H9 (cell line): ENCODE measurements at regions not wholly inside any gene's neighbourhood (a gene's known extent, or its start where the extent isn't known, plus 50 kb on each side); places are given as distances from the start of the nearest gene placed in this dataset.

Experiments used
- DNase-seq: peaks from one replicate; pipeline ENCODE4 v3.0.0-alpha.2; 2017
- H2AFZ ChIP-seq: one replicate; pipeline ENCODE4 v1.6.1; 2013; ENCODE audit warnings: mild to moderate bottlenecking, low read length, control low read depth, moderate library complexity
- H2AK5ac ChIP-seq: 2 replicates; pipeline ENCODE4 v1.6.1; 2013; ENCODE audit warnings: low read length, control low read depth, mixed read lengths; ENCODE audit not compliant: insufficient read length
- H2BK120ac ChIP-seq: one replicate; pipeline ENCODE4 v1.6.1; 2013; ENCODE audit warnings: low read depth, mild to moderate bottlenecking, low read length, control low read depth, inconsistent platforms; ENCODE audit not compliant: poor library complexity, severe bottlenecking
- H2BK12ac ChIP-seq: 2 replicates; pipeline ENCODE4 v1.6.1; 2013; ENCODE audit warnings: low read length, control low read depth, mixed read lengths, low read depth; ENCODE audit not compliant: insufficient read length
- H2BK15ac ChIP-seq: 2 replicates; pipeline ENCODE4 v1.6.1; 2013; ENCODE audit warnings: low read depth, low read length, control low read depth
- H2BK20ac ChIP-seq: one replicate; pipeline ENCODE4 v1.6.1; 2013; ENCODE audit warnings: low read depth, mild to moderate bottlenecking, low read length, control low read depth, inconsistent platforms; ENCODE audit not compliant: poor library complexity, severe bottlenecking
- H2BK5ac ChIP-seq: 2 replicates; pipeline ENCODE4 v1.6.1; 2013; ENCODE audit warnings: low read length, control low read depth, mixed read lengths; ENCODE audit not compliant: insufficient read length
- H3K14ac ChIP-seq: 2 replicates; pipeline ENCODE4 v1.6.1; 2013; ENCODE audit warnings: low read length, control low read depth; ENCODE audit not compliant: insufficient read depth
- H3K18ac ChIP-seq: 2 replicates; pipeline ENCODE4 v1.6.1; 2013; ENCODE audit warnings: low read depth, mild to moderate bottlenecking, mixed read lengths, low read length, control low read depth; ENCODE audit not compliant: insufficient read length
- H3K23ac ChIP-seq: 2 replicates; pipeline ENCODE4 v1.6.1; 2013; ENCODE audit warnings: low read length, control low read depth, mixed read lengths, low read depth; ENCODE audit not compliant: insufficient read length
- H3K23me2 ChIP-seq: 2 replicates; pipeline ENCODE4 v1.6.1; 2013; ENCODE audit warnings: low read depth, mild to moderate bottlenecking, mixed read lengths, low read length, control low read depth; ENCODE audit not compliant: insufficient read length, poor library complexity, severe bottlenecking
- H3K27ac ChIP-seq: 2 replicates; pipeline ENCODE4 v1.5.1; 2013; ENCODE audit warnings: low read length, control low read depth, mixed read lengths, low read depth; ENCODE audit not compliant: insufficient read length
- H3K27me3 ChIP-seq: 2 replicates; pipeline ENCODE4 v1.6.1; 2013; ENCODE audit warnings: low read length, control low read depth, inconsistent platforms; ENCODE audit not compliant: insufficient read depth
- H3K4ac ChIP-seq: 2 replicates; pipeline ENCODE4 v1.6.1; 2013; ENCODE audit warnings: low read depth, mild to moderate bottlenecking, control low read depth, inconsistent platforms, low read length, moderate library complexity
- H3K4me1 ChIP-seq: 2 replicates; pipeline ENCODE4 v1.6.1; 2013; ENCODE audit warnings: low read length, control low read depth, inconsistent platforms; ENCODE audit not compliant: insufficient read depth
- H3K4me2 ChIP-seq: 2 replicates; pipeline ENCODE4 v1.6.1; 2013; ENCODE audit warnings: low read length, control low read depth, mixed read lengths; ENCODE audit not compliant: insufficient read length, insufficient read depth
- H3K56ac ChIP-seq: 2 replicates; pipeline ENCODE4 v1.6.1; 2013; ENCODE audit warnings: low read depth, mild to moderate bottlenecking, mixed read lengths, low read length, control low read depth; ENCODE audit not compliant: insufficient read length
- H3K79me1 ChIP-seq: 2 replicates; pipeline ENCODE4 v1.6.1; 2013; ENCODE audit warnings: low read depth, mild to moderate bottlenecking, moderate library complexity, low read length, control low read depth, inconsistent platforms; ENCODE audit not compliant: insufficient read depth, poor library complexity, severe bottlenecking
- H3K79me2 ChIP-seq: 2 replicates; pipeline ENCODE4 v1.6.1; 2013; ENCODE audit warnings: low read length, control low read depth, inconsistent platforms; ENCODE audit not compliant: insufficient read depth
- H3K9ac ChIP-seq: 2 replicates; pipeline ENCODE4 v1.6.1; 2013; ENCODE audit warnings: low read length, control low read depth, mixed read lengths; ENCODE audit not compliant: insufficient read length; ENCODE audit errors: extremely low read depth
- H3K9me3 ChIP-seq: one replicate; pipeline ENCODE4 v1.6.1; 2013; ENCODE audit warnings: low read depth, low read length, inconsistent platforms; ENCODE audit not compliant: control insufficient read depth
- H3T11ph ChIP-seq: one replicate; pipeline ENCODE4 v1.6.1; 2013; ENCODE audit warnings: mild to moderate bottlenecking, low read length, control low read depth, inconsistent platforms
- H4K20me1 ChIP-seq: one replicate; pipeline ENCODE4 v1.6.1; 2013; ENCODE audit not compliant: control insufficient read depth, insufficient read length, insufficient read depth
- H4K5ac ChIP-seq: 2 replicates; pipeline ENCODE4 v1.6.1; 2013; ENCODE audit warnings: low read depth, mild to moderate bottlenecking, mixed read lengths, low read length, control low read depth; ENCODE audit not compliant: insufficient read length
- H4K8ac ChIP-seq: replicated peaks from 2 replicates; pipeline ENCODE4 v1.6.1; 2013; ENCODE audit warnings: low read length, control low read depth, mixed read lengths, low read depth; ENCODE audit not compliant: insufficient read length
- H4K91ac ChIP-seq: 2 replicates; pipeline ENCODE4 v1.6.1; 2013; ENCODE audit warnings: low read depth, mild to moderate bottlenecking, moderate library complexity, mixed read lengths, low read length, control low read depth; ENCODE audit not compliant: insufficient read length
- H3K27ac Mint-ChIP-seq, 3 experiments: 2 replicates in 2 of 3; 3 replicates in 1 of 3; pipeline ENCODE4 v1.8.0; 2020 to 2021; ENCODE audit warnings: mixed read lengths in 3 of 3, mild to moderate bottlenecking in 1 of 3, moderate library complexity in 1 of 3
- H3K27me3 Mint-ChIP-seq: 2 replicates; pipeline ENCODE4 v1.8.0; 2021; ENCODE audit warnings: low read depth, mild to moderate bottlenecking, moderate library complexity, mixed read lengths
- H3K36me3 Mint-ChIP-seq, 3 experiments: 2 replicates in 2 of 3; 3 replicates in 1 of 3; pipeline ENCODE4 v1.8.0; 2020 to 2021; ENCODE audit warnings: low read depth in 3 of 3, mixed read lengths in 3 of 3; ENCODE audit not compliant: insufficient read depth in 1 of 3
- H3K4me1 Mint-ChIP-seq, 2 experiments: 2 replicates each; pipeline ENCODE4 v1.8.0; 2020; ENCODE audit warnings: mixed read lengths in 2 of 2
- H3K4me3 Mint-ChIP-seq, 2 experiments: 2 replicates in 1 of 2; 3 replicates in 1 of 2; pipeline ENCODE4 v1.8.0; 2020 to 2021; ENCODE audit warnings: mild to moderate bottlenecking in 2 of 2, mixed read lengths in 2 of 2, moderate library complexity in 1 of 2
- H3K9me3 Mint-ChIP-seq, 2 experiments: 2 replicates in 1 of 2; 3 replicates in 1 of 2; pipeline ENCODE4 v1.8.0; 2020; ENCODE audit warnings: mild to moderate bottlenecking in 2 of 2, mixed read lengths in 2 of 2, moderate library complexity in 1 of 2
- CTCF ChIP-seq: fragments of 200-600 bp; sonication (generic); conservative IDR thresholded peaks from 3 replicates; pipeline ENCODE4 v1.8.0; 2021; ENCODE audit warnings: antibody characterized with exemption, mild to moderate bottlenecking
- WGBS: extraction: QIAGEN DNeasy Blood & Tissue Kit; methylation state at CpG from one replicate; pipeline ENCODE4 v1.1.7; 2013; ENCODE audit warnings: missing lambda C conversion rate, low lambda C conversion rate, mixed read lengths; ENCODE audit not compliant: insufficient read length; ENCODE audit errors: extremely low coverage; 5-methylcytosine and 5-hydroxymethylcytosine counted together

GRCh38 chr5:90096415-90097081, 313.0 kb downstream of the CETN3 start:
- Histone ChIP-seq H2AK5ac (no peak overlapping the region), H2BK5ac (no peak overlapping the region), H3K79me1 (no peaks in the 10 kb centered on the region), H4K5ac (no peak overlapping the region), H4K8ac (no peak overlapping the region), H2BK12ac (no peak overlapping the region), H2BK120ac (no peak overlapping the region), H3K18ac (no peak overlapping the region), H3K27ac (no peak overlapping the region), H3K9ac (no peak overlapping the region), H2BK20ac (no peak overlapping the region), H3K23ac (no peak overlapping the region), H4K20me1 (no peaks in the 10 kb centered on the region), H3K27me3 (no peaks in the 10 kb centered on the region), H3K56ac (no peak overlapping the region), H3K79me2 (no peaks in the 10 kb centered on the region), H3K9me3 (no peaks in the 10 kb centered on the region), H2AFZ (no peak overlapping the region), H3K4me1 (no peaks in the 10 kb centered on the region; the same call in 1 of the 2 replicates), H3K4ac (no peak overlapping the region), H2BK15ac (no peak overlapping the region), H3K14ac (no peak overlapping the region), H3K4me2 (no peak overlapping the region), H4K91ac (no peak overlapping the region), H3K23me2 (no peaks in the 10 kb centered on the region), H3T11ph (no peak overlapping the region)
- Mint-ChIP-seq H3K27me3 (no peaks in the 10 kb centered on the region), H3K4me1 (no peaks in the 10 kb centered on the region), H3K27ac (peak overlapping the region in 1 of 3 experiments; percentile 37; a peak in 1 of 7 replicates), H3K4me3 (no peak overlapping the region), H3K36me3 (no peaks in the 10 kb centered on the region), H3K9me3 (no peaks in the 10 kb centered on the region)
- DNase-seq: no peak
- TF ChIP-seq CTCF: no peak
- no CpG with 5 or more reads among the region's 6 CpGs for WGBS
